ENCODE measurements at regions not wholly inside any gene's neighbourhood (a gene's known extent, or its start where the extent isn't known, plus 50 kb on each side); places are given as distances from the start of the nearest gene placed in this dataset.

GRCh38 chr12:105705765-105706164, 375.3 kb downstream of the C12orf75 start:
- Histone ChIP-seq H3K4me3 (ENCODE audit: low read depth, low read length) (no peak overlapping the region), H3K27me3 (ENCODE audit: control insufficient read depth, insufficient read depth, low read length) (no peaks in the 10 kb centered on the region), H3K9me3 (ENCODE audit: control insufficient read depth in 2 of 2, low read length in 2 of 2) (no peaks in the 10 kb centered on the region), H3K4me1 (ENCODE audit: control insufficient read depth, insufficient read depth, low read length, poor library complexity, severe bottlenecking) (no peaks in the 10 kb centered on the region), H3K36me3 (ENCODE audit: control insufficient read depth, insufficient read depth, low read length) (no peaks in the 10 kb centered on the region), H3K27ac (ENCODE audit: insufficient read depth, low read length, poor library complexity, severe bottlenecking) (no peak overlapping the region)
- no peak overlapping the region for H3K27ac Mint-ChIP-seq
- H3K4me3 Mint-ChIP-seq = no peak overlapping the region
- H3K36me3 Mint-ChIP-seq = no peaks in the 10 kb centered on the region
- ATAC-seq (ENCODE audit: low read depth in 2 of 2) (no peak), DNase-seq (peak in 1 of 3 donors; percentile 12)
- peaks cover 0 to 3% (median 0%) of the 10 kb centered on the region in 7 donors for H3K9me3 Mint-ChIP-seq
- no peaks in the 10 kb centered on the region for H3K4me1 Mint-ChIP-seq
- no peaks in the 10 kb centered on the region for H3K27me3 Mint-ChIP-seq

GRCh38 chr12:105706321-105706972, 376.0 kb downstream of the C12orf75 start:
- ATAC-seq (ENCODE audit: low read depth in 2 of 2) (no peak), DNase-seq (no peak)
- no peaks in the 10 kb centered on the region for H3K9me3 ChIP-seq (ENCODE audit: control insufficient read depth in 2 of 2, low read length in 2 of 2)
- peaks cover 0 to 2% (median 0%) of the 10 kb centered on the region in 7 donors for H3K9me3 Mint-ChIP-seq
- H3K27me3 ChIP-seq (ENCODE audit: control insufficient read depth, insufficient read depth, low read length) = no peaks in the 10 kb centered on the region
- H3K4me1 Mint-ChIP-seq = no peaks in the 10 kb centered on the region
- no peaks in the 10 kb centered on the region for H3K36me3 ChIP-seq (ENCODE audit: control insufficient read depth, insufficient read depth, low read length)
- no peaks in the 10 kb centered on the region for H3K36me3 Mint-ChIP-seq
- H3K27ac ChIP-seq (ENCODE audit: insufficient read depth, low read length, poor library complexity, severe bottlenecking) = no peak overlapping the region
- no peak overlapping the region for H3K27ac Mint-ChIP-seq
- no peak overlapping the region for H3K4me3 ChIP-seq (ENCODE audit: low read depth, low read length)
- no peaks in the 10 kb centered on the region for H3K4me1 ChIP-seq (ENCODE audit: control insufficient read depth, insufficient read depth, low read length, poor library complexity, severe bottlenecking)
- no peak overlapping the region for H3K4me3 Mint-ChIP-seq
- no peaks in the 10 kb centered on the region for H3K27me3 Mint-ChIP-seq

DNA sequence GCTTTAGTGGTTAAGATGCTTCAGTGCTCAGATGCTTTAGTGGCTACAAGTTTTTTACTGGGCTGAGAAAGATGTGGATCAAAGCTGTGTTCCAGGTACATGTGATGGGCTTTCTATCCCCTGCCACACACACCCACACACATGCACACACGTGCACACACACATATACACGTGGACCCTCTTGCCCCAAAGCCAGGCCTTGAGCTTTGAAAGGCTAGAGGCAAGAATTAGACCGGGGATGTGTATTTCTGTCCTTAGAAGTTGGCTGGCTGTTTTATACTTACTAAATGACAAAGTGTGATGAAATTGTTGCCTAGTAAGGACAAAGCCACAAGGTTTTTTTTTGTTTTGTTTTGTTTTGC, 376.5 kb downstream of the C12orf75 start:
- no peak for ATAC-seq (ENCODE audit: low read depth in 2 of 2)
- H3K36me3 Mint-ChIP-seq = no peaks in the 10 kb centered on the region
- Histone ChIP-seq H3K27ac (ENCODE audit: insufficient read depth, low read length, poor library complexity, severe bottlenecking) (no peak overlapping the region), H3K9me3 (ENCODE audit: control insufficient read depth in 2 of 2, low read length in 2 of 2) (no peaks in the 10 kb centered on the region), H3K4me3 (ENCODE audit: low read depth, low read length) (no peak overlapping the region), H3K27me3 (ENCODE audit: control insufficient read depth, insufficient read depth, low read length) (no peaks in the 10 kb centered on the region), H3K4me1 (ENCODE audit: control insufficient read depth, insufficient read depth, low read length, poor library complexity, severe bottlenecking) (no peaks in the 10 kb centered on the region), H3K36me3 (ENCODE audit: control insufficient read depth, insufficient read depth, low read length) (no peaks in the 10 kb centered on the region)
- H3K27me3 Mint-ChIP-seq = no peaks in the 10 kb centered on the region
- H3K27ac Mint-ChIP-seq = no peak overlapping the region
- peaks cover 0 to under 1% (median 0%) of the 10 kb centered on the region in 7 donors for H3K9me3 Mint-ChIP-seq
- no peaks in the 10 kb centered on the region for H3K4me1 Mint-ChIP-seq
- no peak overlapping the region for H3K4me3 Mint-ChIP-seq
- no peak for DNase-seq

DNA sequence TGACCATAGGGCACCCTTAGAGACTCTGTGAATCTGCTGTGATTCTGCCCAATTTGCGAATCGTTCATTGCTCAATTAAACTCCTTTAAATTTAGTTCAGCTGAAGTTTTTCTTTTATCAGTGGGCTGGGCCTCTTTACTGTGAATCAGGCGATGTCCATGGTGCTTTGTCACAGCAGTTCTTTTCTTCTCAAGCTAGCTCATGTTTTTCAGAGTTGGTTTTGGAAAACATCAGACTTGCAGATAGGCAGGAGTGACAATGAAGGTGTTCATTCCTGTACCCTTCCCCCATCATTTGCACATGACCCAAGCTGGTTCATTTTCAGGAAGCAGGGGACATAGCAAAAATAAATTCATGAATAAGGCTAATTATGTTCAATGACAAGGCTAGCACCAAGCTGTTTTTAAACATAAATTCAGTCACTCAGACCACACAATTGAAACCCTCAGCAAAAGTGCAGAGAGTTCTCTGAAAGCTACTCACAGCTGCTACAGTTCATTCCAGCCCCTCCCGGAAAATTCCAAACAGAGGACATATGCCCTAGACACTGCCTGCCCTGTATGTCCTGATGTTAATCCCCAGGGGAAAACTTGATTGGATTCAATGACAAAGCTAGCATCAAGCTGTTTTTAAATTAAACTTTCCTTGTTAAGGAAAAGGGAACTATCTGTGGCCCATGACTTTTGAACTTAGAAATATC, 383.3 kb downstream of the C12orf75 start:
- Histone ChIP-seq H3K9me3 (ENCODE audit: control insufficient read depth in 2 of 2, low read length in 2 of 2) (no peaks in the 10 kb centered on the region), H3K4me3 (ENCODE audit: low read depth, low read length) (no peak overlapping the region), H3K4me1 (ENCODE audit: control insufficient read depth, insufficient read depth, low read length, poor library complexity, severe bottlenecking) (no peaks in the 10 kb centered on the region), H3K27ac (ENCODE audit: insufficient read depth, low read length, poor library complexity, severe bottlenecking) (no peak overlapping the region), H3K36me3 (ENCODE audit: control insufficient read depth, insufficient read depth, low read length) (no peaks in the 10 kb centered on the region), H3K27me3 (ENCODE audit: control insufficient read depth, insufficient read depth, low read length) (no peaks in the 10 kb centered on the region)
- H3K36me3 Mint-ChIP-seq = no peaks in the 10 kb centered on the region
- H3K27me3 Mint-ChIP-seq = peaks cover 5% of the 10 kb centered on the region
- no peak overlapping the region for H3K4me3 Mint-ChIP-seq
- H3K27ac Mint-ChIP-seq = no peak overlapping the region
- DNase-seq = no peak
- no peak for ATAC-seq (ENCODE audit: low read depth in 2 of 2)
- peaks cover 0 to 11% (median 2%) of the 10 kb centered on the region in 7 donors for H3K9me3 Mint-ChIP-seq
- H3K4me1 Mint-ChIP-seq = no peaks in the 10 kb centered on the region

DNA sequence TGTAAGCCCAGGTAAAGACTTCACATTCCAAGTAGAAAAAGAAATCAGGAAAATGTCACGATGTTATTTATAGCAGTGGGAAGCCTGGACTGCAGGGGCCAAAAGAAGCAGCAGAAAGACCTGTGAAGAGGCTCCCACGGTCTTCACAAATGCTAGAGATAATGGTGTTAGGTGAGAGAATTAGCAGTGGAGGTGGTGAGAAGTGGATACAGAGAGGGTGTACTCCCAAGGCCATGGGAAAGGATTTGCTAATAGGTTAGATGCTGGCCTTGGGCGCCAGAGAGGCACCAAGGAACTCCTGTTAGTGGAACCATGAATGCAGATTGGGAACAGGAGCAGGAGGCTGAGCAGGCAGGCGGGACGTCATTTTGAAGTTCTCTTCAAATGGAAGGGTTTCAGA, 386.1 kb downstream of the C12orf75 start:
- H3K9me3 Mint-ChIP-seq = peaks cover 0 to 11% (median 3%) of the 10 kb centered on the region in 7 donors
- Histone ChIP-seq H3K27me3 (ENCODE audit: control insufficient read depth, insufficient read depth, low read length) (no peaks in the 10 kb centered on the region), H3K4me3 (ENCODE audit: low read depth, low read length) (no peak overlapping the region), H3K9me3 (ENCODE audit: control insufficient read depth in 2 of 2, low read length in 2 of 2) (peaks cover 0 to 3% of the 10 kb centered on the region in 2 experiments), H3K36me3 (ENCODE audit: control insufficient read depth, insufficient read depth, low read length) (no peaks in the 10 kb centered on the region), H3K27ac (ENCODE audit: insufficient read depth, low read length, poor library complexity, severe bottlenecking) (no peak overlapping the region), H3K4me1 (ENCODE audit: control insufficient read depth, insufficient read depth, low read length, poor library complexity, severe bottlenecking) (no peaks in the 10 kb centered on the region)
- H3K4me1 Mint-ChIP-seq = no peaks in the 10 kb centered on the region
- peaks cover 11% of the 10 kb centered on the region for H3K27me3 Mint-ChIP-seq
- H3K4me3 Mint-ChIP-seq = peak overlapping the region in 1 of 4 donors; percentile 27
- no peak overlapping the region for H3K27ac Mint-ChIP-seq
- H3K36me3 Mint-ChIP-seq = no peaks in the 10 kb centered on the region
- ATAC-seq (ENCODE audit: low read depth in 2 of 2) (no peak), DNase-seq (no peak)

DNA sequence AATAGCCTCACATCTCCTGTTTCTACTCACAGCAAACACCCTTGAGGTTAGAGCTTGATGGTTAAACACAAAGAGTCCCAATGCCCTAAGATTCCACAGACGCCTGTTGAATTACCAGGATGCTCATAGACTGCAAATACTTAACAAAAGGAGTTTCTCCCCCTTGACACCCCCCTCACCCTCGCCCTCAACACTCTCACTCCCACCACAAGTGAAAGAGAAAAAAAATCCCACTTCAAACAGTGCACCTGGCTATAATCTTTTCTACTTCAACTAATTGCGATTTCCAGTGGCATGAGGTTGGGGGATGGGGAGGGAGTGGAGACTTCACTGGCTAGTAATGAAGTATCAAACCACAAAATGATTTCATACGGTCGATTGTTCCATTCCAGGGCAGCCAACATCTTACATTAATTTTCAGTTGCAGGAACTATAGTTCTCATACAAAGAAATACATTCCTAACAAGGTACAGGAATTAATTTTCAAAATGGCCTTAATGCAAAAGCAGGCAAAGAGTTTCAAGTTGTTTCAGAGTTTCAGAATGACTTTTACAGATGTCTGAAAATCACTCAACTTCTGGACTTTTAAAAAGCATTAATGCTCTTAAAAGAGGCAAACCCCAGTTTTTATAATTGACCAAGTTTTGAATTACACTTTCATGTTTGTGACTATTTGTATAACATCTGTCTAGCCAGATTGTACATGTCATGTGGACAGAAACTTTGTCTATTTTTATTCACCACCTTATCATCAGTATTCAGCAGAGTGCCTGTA, 390.7 kb downstream of the C12orf75 start:
- ATAC-seq (ENCODE audit: low read depth in 2 of 2) = no peak
- DNase-seq = no peak
- no peaks in the 10 kb centered on the region for H3K4me1 Mint-ChIP-seq
- no peak overlapping the region for H3K4me3 Mint-ChIP-seq
- Histone ChIP-seq H3K9me3 (ENCODE audit: control insufficient read depth in 2 of 2, low read length in 2 of 2) (peaks cover 0 to 3% of the 10 kb centered on the region in 2 experiments), H3K4me3 (ENCODE audit: low read depth, low read length) (no peak overlapping the region), H3K4me1 (ENCODE audit: control insufficient read depth, insufficient read depth, low read length, poor library complexity, severe bottlenecking) (no peaks in the 10 kb centered on the region), H3K27ac (ENCODE audit: insufficient read depth, low read length, poor library complexity, severe bottlenecking) (no peak overlapping the region), H3K27me3 (ENCODE audit: control insufficient read depth, insufficient read depth, low read length) (no peaks in the 10 kb centered on the region), H3K36me3 (ENCODE audit: control insufficient read depth, insufficient read depth, low read length) (no peaks in the 10 kb centered on the region)
- H3K9me3 Mint-ChIP-seq = peaks cover 0 to 6% (median 2%) of the 10 kb centered on the region in 7 donors
- no peaks in the 10 kb centered on the region for H3K36me3 Mint-ChIP-seq
- H3K27me3 Mint-ChIP-seq = peaks cover 11% of the 10 kb centered on the region
- no peak overlapping the region for H3K27ac Mint-ChIP-seq

DNA sequence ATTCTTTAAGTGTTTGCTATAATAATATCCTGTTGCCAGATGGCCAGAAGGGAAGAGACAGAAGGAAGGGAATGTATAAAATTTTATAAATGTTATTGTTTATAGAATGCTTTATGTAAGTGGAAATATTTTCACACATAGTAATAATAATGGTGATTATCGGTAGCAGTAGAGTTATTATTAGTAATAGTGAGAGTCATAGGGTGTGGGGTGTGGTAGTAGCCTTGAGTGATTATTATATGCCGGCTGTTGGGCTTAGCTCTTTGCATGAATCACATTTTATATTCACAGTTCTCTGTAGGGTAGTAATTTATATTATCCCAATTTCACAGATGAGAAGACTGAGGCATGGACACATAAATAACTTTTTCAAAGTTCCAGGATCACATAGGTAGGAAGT, 391.4 kb downstream of the C12orf75 start:
- no peak overlapping the region for H3K27ac Mint-ChIP-seq
- Histone ChIP-seq H3K4me3 (ENCODE audit: low read depth, low read length) (no peak overlapping the region), H3K27ac (ENCODE audit: insufficient read depth, low read length, poor library complexity, severe bottlenecking) (no peak overlapping the region), H3K27me3 (ENCODE audit: control insufficient read depth, insufficient read depth, low read length) (peaks cover 1% of the 10 kb centered on the region), H3K4me1 (ENCODE audit: control insufficient read depth, insufficient read depth, low read length, poor library complexity, severe bottlenecking) (no peaks in the 10 kb centered on the region), H3K9me3 (ENCODE audit: control insufficient read depth in 2 of 2, low read length in 2 of 2) (peaks cover 0 to 3% of the 10 kb centered on the region in 2 experiments), H3K36me3 (ENCODE audit: control insufficient read depth, insufficient read depth, low read length) (no peaks in the 10 kb centered on the region)
- H3K9me3 Mint-ChIP-seq = peaks cover 0 to 4% (median 2%) of the 10 kb centered on the region in 7 donors
- peaks cover 8% of the 10 kb centered on the region for H3K27me3 Mint-ChIP-seq
- DNase-seq (no peak), ATAC-seq (ENCODE audit: low read depth in 2 of 2) (no peak)
- H3K4me1 Mint-ChIP-seq = no peaks in the 10 kb centered on the region
- no peak overlapping the region for H3K4me3 Mint-ChIP-seq
- H3K36me3 Mint-ChIP-seq = no peaks in the 10 kb centered on the region

Data from CD4-positive, CD25-positive, alpha-beta regulatory T cell (primary cell).